ENCODE measurements at regions not wholly inside any gene's neighbourhood (a gene's known extent, or its start where the extent isn't known, plus 50 kb on each side); places are given as distances from the start of the nearest gene placed in this dataset.

- TF ChIP-seq CTCF (IDR thresholded peaks at IDR 0.05) (no peak), POLR2A (IDR thresholded peaks at IDR 0.05) (no peak), POLR2AphosphoS5 (IDR thresholded peaks at IDR 0.05; ENCODE audit: insufficient read depth in 1 of 2, low read depth in 1 of 2) (no peak)
These were observed 99.6 kb upstream of the MAML3 start for GRCh38 chr4:140253556-140254027.

Data from vagina (tissue), 2 donors.